ENCODE measurements at regions not wholly inside any gene's neighbourhood (a gene's known extent, or its start where the extent isn't known, plus 50 kb on each side); places are given as distances from the start of the nearest gene placed in this dataset.

GRCh38 chr10:58052772-58053171 lies 214.9 kb downstream of the IPMK start:
- peak; percentile 9 for DNase-seq (ENCODE audit: insufficient read length, low spot score)
- FAIRE-seq, result peak; percentile 71
- TF ChIP-seq POLR2A (IDR thresholded peaks at IDR 0.05; ENCODE audit: low read depth, low read length), result no peak

- no peak for TF ChIP-seq POLR2A (IDR thresholded peaks at IDR 0.05; ENCODE audit: low read depth, low read length)
- DNase-seq (ENCODE audit: insufficient read length, low spot score), result no peak
- peak; percentile 50 for FAIRE-seq
Observed at GRCh38 chr10:58050575-58050974, 217.1 kb downstream of the IPMK start.

- FAIRE-seq (no peak), DNase-seq (ENCODE audit: insufficient read length, low spot score) (no peak)
- no peak for TF ChIP-seq POLR2A (IDR thresholded peaks at IDR 0.05; ENCODE audit: low read depth, low read length)
Observed at GRCh38 chr10:58048936-58049335, 218.8 kb downstream of the IPMK start.

GRCh38 chr10:58044072-58044471 lies 223.6 kb downstream of the IPMK start:
- DNase-seq (ENCODE audit: insufficient read length, low spot score), result peak; percentile 56
- TF ChIP-seq POLR2A (IDR thresholded peaks at IDR 0.05; ENCODE audit: low read depth, low read length), result no peak
- FAIRE-seq, result peak; percentile 100

- no peak for FAIRE-seq
- no peak for DNase-seq (ENCODE audit: insufficient read length, low spot score)
- TF ChIP-seq POLR2A (IDR thresholded peaks at IDR 0.05; ENCODE audit: low read depth, low read length), result no peak
Observed at GRCh38 chr10:58041901-58042300, 225.8 kb downstream of the IPMK start.

- FAIRE-seq, result no peak
- no peak for TF ChIP-seq POLR2A (IDR thresholded peaks at IDR 0.05; ENCODE audit: low read depth, low read length)
- no peak for DNase-seq (ENCODE audit: insufficient read length, low spot score)
Observed at GRCh38 chr10:58030208-58030607, 237.5 kb downstream of the IPMK start.

GRCh38 chr10:58028597-58029366 lies 238.9 kb downstream of the IPMK start:
- FAIRE-seq (peak; percentile 100), DNase-seq (ENCODE audit: insufficient read length, low spot score) (peak; percentile 54)
- TF ChIP-seq POLR2A (IDR thresholded peaks at IDR 0.05; ENCODE audit: low read depth, low read length), result no peak

GRCh38 chr10:58027426-58027825 lies 240.3 kb downstream of the IPMK start:
- DNase-seq (ENCODE audit: insufficient read length, low spot score), result no peak
- FAIRE-seq, result peak; percentile 89
- TF ChIP-seq POLR2A (IDR thresholded peaks at IDR 0.05; ENCODE audit: low read depth, low read length), result no peak

- DNase-seq (ENCODE audit: insufficient read length, low spot score), result no peak
- TF ChIP-seq POLR2A (IDR thresholded peaks at IDR 0.05; ENCODE audit: low read depth, low read length), result no peak
- no peak for FAIRE-seq
Observed at GRCh38 chr10:58026036-58026435, 241.7 kb downstream of the IPMK start.

GRCh38 chr10:58023341-58024073 lies 244.2 kb downstream of the IPMK start:
- no peak for TF ChIP-seq POLR2A (IDR thresholded peaks at IDR 0.05; ENCODE audit: low read depth, low read length)
- DNase-seq (ENCODE audit: insufficient read length, low spot score) (peak; percentile 51), FAIRE-seq (peak; percentile 100)

- FAIRE-seq (peak; percentile 79), DNase-seq (ENCODE audit: insufficient read length, low spot score) (no peak)
- no peak for TF ChIP-seq POLR2A (IDR thresholded peaks at IDR 0.05; ENCODE audit: low read depth, low read length)
Observed at GRCh38 chr10:58019863-58020537, 247.7 kb downstream of the IPMK start.

- peak; percentile 25 for DNase-seq (ENCODE audit: insufficient read length, low spot score)
- FAIRE-seq, result peak; percentile 100
- no peak for TF ChIP-seq POLR2A (IDR thresholded peaks at IDR 0.05; ENCODE audit: low read depth, low read length)
Observed at GRCh38 chr10:58017719-58018367, 249.9 kb downstream of the IPMK start.

- FAIRE-seq (peak; percentile 41), DNase-seq (ENCODE audit: insufficient read length, low spot score) (no peak)
- no peak for TF ChIP-seq POLR2A (IDR thresholded peaks at IDR 0.05; ENCODE audit: low read depth, low read length)
Observed at GRCh38 chr10:58016614-58017013, 251.1 kb downstream of the IPMK start.

- no peak for FAIRE-seq
- TF ChIP-seq POLR2A (IDR thresholded peaks at IDR 0.05; ENCODE audit: low read depth, low read length), result no peak
- DNase-seq (ENCODE audit: insufficient read length, low spot score), result no peak
Observed at GRCh38 chr10:58014436-58014835, 253.3 kb downstream of the IPMK start.

Measured in H54 (cell line).